Mesothelial cell of epicardium (in vitro differentiated cells): ENCODE measurements at regions not wholly inside any gene's neighbourhood (a gene's known extent, or its start where the extent isn't known, plus 50 kb on each side); places are given as distances from the start of the nearest gene placed in this dataset.

ENCODE experiments used
- DNase-seq, 2 experiments: peaks; one replicate each; pipeline ENCODE4 v3.0.0; 2021; ENCODE audit warnings: low spot score in 2 of 2; ENCODE audit not compliant: unreplicated experiment in 2 of 2
- H3K27ac Mint-ChIP-seq: 2 replicates; pipeline ENCODE4 v1.8.0; 2021; ENCODE audit warnings: mixed read lengths
- H3K27me3 Mint-ChIP-seq: 2 replicates; pipeline ENCODE4 v1.8.0; 2021; ENCODE audit warnings: low read depth, mixed read lengths
- H3K36me3 Mint-ChIP-seq: 2 replicates; pipeline ENCODE4 v1.8.0; 2021; ENCODE audit warnings: mixed read lengths
- H3K4me1 Mint-ChIP-seq: 2 replicates; pipeline ENCODE4 v1.8.0; 2021; ENCODE audit warnings: mixed read lengths
- H3K4me3 Mint-ChIP-seq: 2 replicates; pipeline ENCODE4 v1.8.0; 2021; ENCODE audit warnings: mild to moderate bottlenecking, moderate library complexity, mixed read lengths
- H3K9me3 Mint-ChIP-seq: 2 replicates; pipeline ENCODE4 v1.8.0; 2021; ENCODE audit warnings: mixed read lengths
- CTCF ChIP-seq: fragments of 200-600 bp; sonication (generic); IDR thresholded peaks from one replicate; pipeline ENCODE4 v1.5.0; 2021; ENCODE audit warnings: antibody characterized with exemption; ENCODE audit not compliant: unreplicated experiment

DNA sequence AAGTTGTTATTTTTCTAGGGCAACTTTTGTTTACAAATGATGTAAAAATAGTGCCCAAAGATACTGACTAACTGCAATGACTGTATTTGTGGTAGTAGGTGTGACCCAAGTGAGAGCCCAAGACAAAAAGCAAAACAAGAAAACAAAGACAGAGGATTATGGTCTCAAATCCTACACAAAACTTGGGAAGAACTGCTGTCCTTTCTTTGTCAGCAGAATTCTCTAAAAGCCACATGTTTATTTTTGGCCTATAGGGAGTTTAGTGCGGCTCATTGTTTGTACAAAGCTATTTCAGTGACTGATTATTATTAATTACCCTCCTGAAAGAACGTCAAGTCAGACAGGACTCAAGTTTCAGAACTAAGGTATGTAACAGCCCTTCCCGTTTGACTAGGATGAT lies 509.2 kb upstream of the SLC35B3 start:
- no peaks in the 10 kb centered on the region for H3K9me3 Mint-ChIP-seq
- DNase-seq, result no peak
- TF ChIP-seq CTCF, result no peak
- H3K4me3 Mint-ChIP-seq, result no peak overlapping the region
- peak overlapping the region; percentile 36 for H3K27ac Mint-ChIP-seq
- peaks cover 6% of the 10 kb centered on the region for H3K4me1 Mint-ChIP-seq
- H3K36me3 Mint-ChIP-seq, result no peaks in the 10 kb centered on the region
- H3K27me3 Mint-ChIP-seq, result no peaks in the 10 kb centered on the region

DNA sequence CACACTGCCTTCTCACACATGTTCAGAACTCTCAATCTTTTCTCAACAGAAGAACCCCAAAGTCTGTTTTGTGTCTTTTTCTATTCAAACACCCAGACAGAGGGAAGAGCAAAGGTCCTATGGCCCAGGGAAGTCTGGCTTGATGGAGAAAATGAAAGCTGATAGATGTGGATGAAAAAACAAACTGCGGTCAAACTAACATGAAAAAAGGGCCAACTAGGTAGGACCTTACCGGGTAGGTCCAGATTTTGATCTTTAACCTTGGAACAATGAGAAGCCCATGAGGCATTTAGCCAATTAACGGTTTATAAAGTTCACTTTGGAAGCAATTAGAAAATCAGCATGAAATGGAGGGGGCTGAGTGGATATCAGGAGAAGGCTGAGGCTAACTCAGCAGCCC lies 507.7 kb upstream of the SLC35B3 start:
- Mint-ChIP-seq H3K36me3 (no peaks in the 10 kb centered on the region), H3K4me1 (peaks cover 7% of the 10 kb centered on the region), H3K9me3 (no peaks in the 10 kb centered on the region), H3K4me3 (no peak overlapping the region), H3K27ac (no peak overlapping the region), H3K27me3 (no peaks in the 10 kb centered on the region)
- DNase-seq, result no peak
- TF ChIP-seq CTCF, result no peak

GRCh38 chr6:8941577-8941976 lies 506.2 kb upstream of the SLC35B3 start:
- Mint-ChIP-seq H3K4me1 (peaks cover 7% of the 10 kb centered on the region), H3K27ac (no peak overlapping the region)

GRCh38 chr6:8940356-8940755 lies 505.0 kb upstream of the SLC35B3 start:
- DNase-seq, result no peak
- peaks cover 4% of the 10 kb centered on the region for H3K9me3 Mint-ChIP-seq
- H3K36me3 Mint-ChIP-seq, result no peaks in the 10 kb centered on the region
- no peak overlapping the region for H3K4me3 Mint-ChIP-seq
- H3K27me3 Mint-ChIP-seq, result no peaks in the 10 kb centered on the region
- no peak overlapping the region for H3K27ac Mint-ChIP-seq
- peaks cover 7% of the 10 kb centered on the region for H3K4me1 Mint-ChIP-seq
- TF ChIP-seq CTCF, result no peak

More at GRCh38 chr6:8941577-8941976, 506.2 kb upstream of the SLC35B3 start:
- Mint-ChIP-seq H3K9me3 (peaks cover 4% of the 10 kb centered on the region), H3K36me3 (no peaks in the 10 kb centered on the region), H3K4me3 (no peak overlapping the region), H3K27me3 (no peaks in the 10 kb centered on the region)
- DNase-seq, result no peak
- no peak for TF ChIP-seq CTCF

DNA sequence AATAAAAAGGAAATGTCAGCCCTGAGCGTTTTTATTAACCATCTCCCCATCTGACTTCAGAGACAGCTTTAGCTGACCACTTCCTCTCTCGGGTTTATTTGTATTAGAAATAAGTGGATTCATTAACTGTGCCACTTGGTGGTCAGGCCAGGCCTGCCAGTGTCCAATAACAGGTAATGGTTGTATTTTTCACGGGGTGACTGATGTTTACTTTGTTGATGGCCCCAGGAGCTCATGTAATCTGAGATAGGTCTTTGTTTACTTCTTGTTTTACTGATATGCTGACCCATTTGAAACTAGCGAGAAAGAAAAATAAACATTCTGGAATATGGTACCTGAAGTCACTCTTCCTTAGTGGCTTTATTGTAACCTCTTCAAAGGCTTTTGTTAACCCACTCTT lies 504.3 kb upstream of the SLC35B3 start:
- no peak overlapping the region for H3K4me3 Mint-ChIP-seq
- no peak for TF ChIP-seq CTCF
- no peaks in the 10 kb centered on the region for H3K27me3 Mint-ChIP-seq
- peaks cover 4% of the 10 kb centered on the region for H3K9me3 Mint-ChIP-seq
- no peak overlapping the region for H3K27ac Mint-ChIP-seq
- DNase-seq, result no peak
- H3K4me1 Mint-ChIP-seq, result peaks cover 7% of the 10 kb centered on the region
- no peaks in the 10 kb centered on the region for H3K36me3 Mint-ChIP-seq

- Mint-ChIP-seq H3K4me3 (no peak overlapping the region), H3K4me1 (no peaks in the 10 kb centered on the region), H3K27me3 (no peaks in the 10 kb centered on the region), H3K36me3 (no peaks in the 10 kb centered on the region), H3K27ac (no peak overlapping the region), H3K9me3 (peaks cover 4% of the 10 kb centered on the region)
- no peak for DNase-seq
- no peak for TF ChIP-seq CTCF
Measured at GRCh38 chr6:8934318-8934717, 499.0 kb upstream of the SLC35B3 start.
